PC-3 (cell line): ENCODE measurements at regions not wholly inside any gene's neighbourhood (a gene's known extent, or its start where the extent isn't known, plus 50 kb on each side); places are given as distances from the start of the nearest gene placed in this dataset.

ENCODE experiments used
- CTCF ChIP-seq: fragments of 300-600 bp; sonication (generic); conservative IDR thresholded peaks from 2 replicates; pipeline ENCODE4 v1.5.1; 2017; ENCODE audit warnings: antibody characterized with exemption, low read depth, mild to moderate bottlenecking, low read length
- EZH2 ChIP-seq: fragments of 300-600 bp; sonication (generic); IDR thresholded peaks from one replicate; pipeline ENCODE4 v1.6.1; 2017; ENCODE audit warnings: antibody characterized with exemption, mild to moderate bottlenecking, low read length; ENCODE audit not compliant: unreplicated experiment
- EZH2phosphoT487 ChIP-seq: fragments of 300-600 bp; sonication (generic); IDR thresholded peaks from 2 replicates; pipeline ENCODE4 v1.6.1; 2018; ENCODE audit warnings: mild to moderate bottlenecking, antibody characterized with exemption, low read length, borderline replicate concordance

GRCh38 chr7:42407833-42408232, 170.8 kb upstream of the GLI3 start:
- no peak for TF ChIP-seq EZH2
- no peak for TF ChIP-seq CTCF
- TF ChIP-seq EZH2phosphoT487 = no peak
